Effector memory CD8-positive, alpha-beta T cell (primary cell): ENCODE measurements at regions not wholly inside any gene's neighbourhood (a gene's known extent, or its start where the extent isn't known, plus 50 kb on each side); places are given as distances from the start of the nearest gene placed in this dataset.
"Not testable (repeated sequence)": the region's sequence is repeated elsewhere in the genome, so short reads cannot be mapped to it uniquely, and the experiment has no call there.

Experiments used
- ATAC-seq: fragments of 150-1000 bp; cut with Tn5 transposase; replicated peaks from 2 replicates; pipeline ENCODE4 v1.10.0; 2021; ENCODE audit warnings: mild to moderate bottlenecking, moderate library complexity
- DNase-seq, 3 experiments: peaks; one replicate each; pipeline ENCODE4 v3.0.0; 2021
- H3K27ac Mint-ChIP-seq, 2 donors: one replicate each; pipeline ENCODE4 v1.8.0; 2022; ENCODE audit warnings: mild to moderate bottlenecking in 2 of 2, mixed read lengths in 2 of 2, moderate library complexity in 2 of 2
- H3K27me3 Mint-ChIP-seq, 2 donors: one replicate each; pipeline ENCODE4 v1.8.0; 2022; ENCODE audit warnings: mixed read lengths in 2 of 2
- H3K36me3 Mint-ChIP-seq: one replicate; pipeline ENCODE4 v1.8.0; 2022; ENCODE audit warnings: mild to moderate bottlenecking, moderate library complexity, mixed read lengths; ENCODE audit not compliant: insufficient read depth
- H3K4me1 Mint-ChIP-seq, 2 donors: one replicate each; pipeline ENCODE4 v1.8.0; 2022; ENCODE audit warnings: low read depth in 2 of 2, mixed read lengths in 2 of 2
- H3K4me3 Mint-ChIP-seq, 2 donors: one replicate each; pipeline ENCODE4 v1.8.0; 2022; ENCODE audit warnings: mild to moderate bottlenecking in 2 of 2, mixed read lengths in 2 of 2, moderate library complexity in 2 of 2
- H3K9me3 Mint-ChIP-seq, 2 donors: one replicate each; pipeline ENCODE4 v1.8.0; 2022; ENCODE audit warnings: mixed read lengths in 2 of 2

DNA sequence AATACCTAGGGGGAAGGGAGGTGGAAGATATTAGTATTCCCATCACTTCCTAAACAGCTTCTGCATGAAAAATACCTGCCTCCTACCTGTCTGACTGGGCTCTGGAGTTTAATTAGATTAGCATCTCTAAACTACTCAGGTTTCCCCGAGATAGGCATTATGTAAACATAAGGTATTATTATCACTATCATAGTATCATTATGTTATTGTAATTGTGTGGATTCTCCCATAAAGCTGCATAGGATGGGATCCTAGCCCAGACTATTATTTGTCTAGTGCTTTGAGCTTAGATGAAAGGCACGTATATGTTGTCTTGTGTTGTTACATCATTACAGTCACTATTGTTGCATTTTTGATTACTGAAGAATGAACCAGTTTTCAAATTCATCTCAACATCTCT is 115.2 kb upstream of the SOX21 start:
- H3K4me1 Mint-ChIP-seq = no peaks in the 10 kb centered on the region
- no peaks in the 10 kb centered on the region for H3K36me3 Mint-ChIP-seq
- no peak for ATAC-seq
- H3K9me3 Mint-ChIP-seq = no peaks in the 10 kb centered on the region
- no peak for DNase-seq
- peaks cover 12 to 17% of the 10 kb centered on the region in 2 donors for H3K27me3 Mint-ChIP-seq
- H3K27ac Mint-ChIP-seq = no peak overlapping the region
- H3K4me3 Mint-ChIP-seq = no peak overlapping the region

DNA sequence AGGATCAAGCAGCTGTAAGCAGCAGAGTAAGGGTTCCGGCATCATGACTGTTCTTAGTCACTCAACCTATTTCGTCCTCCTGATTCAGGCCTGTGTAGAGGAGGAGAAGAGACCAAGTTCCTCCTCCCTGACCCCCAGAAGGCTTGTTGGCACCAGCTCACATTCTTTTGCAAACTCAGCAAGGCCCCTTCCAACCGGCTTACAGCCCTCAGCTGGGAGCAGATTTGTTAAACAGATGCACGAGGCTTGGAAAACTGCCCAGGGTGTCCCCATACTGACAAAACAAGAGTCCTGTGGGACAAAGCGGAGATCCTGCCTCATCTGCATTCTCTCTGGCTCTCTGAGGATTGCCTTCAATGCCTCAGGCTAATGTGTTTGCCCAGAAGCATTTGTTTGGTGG is 113.2 kb upstream of the SOX21 start:
- Mint-ChIP-seq H3K4me1 (no peaks in the 10 kb centered on the region), H3K27me3 (peaks cover 8 to 12% of the 10 kb centered on the region in 2 donors), H3K9me3 (no peaks in the 10 kb centered on the region), H3K4me3 (no peak overlapping the region), H3K36me3 (no peaks in the 10 kb centered on the region), H3K27ac (no peak overlapping the region)
- ATAC-seq = no peak
- no peak for DNase-seq

DNA sequence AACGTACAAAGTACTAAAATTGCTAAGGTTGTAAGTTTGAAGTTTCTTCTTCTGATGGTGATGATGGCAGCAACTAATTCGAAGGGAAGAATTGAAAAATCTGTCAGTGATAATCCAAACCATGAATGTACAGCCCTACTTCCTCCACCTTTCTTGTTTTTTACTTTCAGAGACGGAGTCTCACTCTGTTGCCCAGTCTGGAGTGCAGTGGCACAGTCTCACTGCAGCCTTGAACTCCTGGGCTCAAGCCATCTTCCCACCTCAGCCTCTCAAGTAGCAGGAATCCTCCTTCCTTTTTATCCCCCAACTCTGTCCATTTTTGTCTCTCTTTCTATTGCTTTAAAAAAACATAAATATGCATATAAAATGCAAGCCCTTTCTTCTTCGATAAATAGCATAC is 112.3 kb upstream of the SOX21 start:
- H3K27ac Mint-ChIP-seq = no peak overlapping the region
- H3K4me3 Mint-ChIP-seq = no peak overlapping the region
- no peaks in the 10 kb centered on the region for H3K36me3 Mint-ChIP-seq

DNA sequence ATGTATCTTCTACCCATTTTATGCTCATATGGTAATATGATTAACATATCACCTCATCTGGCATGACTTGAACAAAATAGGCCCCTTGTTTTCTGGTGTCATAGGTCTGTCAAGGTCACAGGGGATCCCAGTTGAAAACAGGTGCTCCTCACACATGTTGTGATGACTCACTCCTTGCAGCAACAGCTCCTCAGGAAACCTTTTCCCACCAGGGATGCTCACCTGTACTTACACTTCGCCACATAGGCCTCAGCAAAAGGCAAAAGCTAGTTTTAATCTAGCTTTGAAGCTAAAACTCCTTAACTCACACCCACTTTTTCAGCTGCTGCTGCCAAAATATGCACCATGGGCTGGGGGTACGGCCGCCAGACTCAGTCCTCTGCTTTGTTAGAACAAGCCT is 110.0 kb upstream of the SOX21 start:
- H3K36me3 Mint-ChIP-seq = no peaks in the 10 kb centered on the region
- no peaks in the 10 kb centered on the region for H3K4me1 Mint-ChIP-seq
- H3K4me3 Mint-ChIP-seq = no peak overlapping the region
- DNase-seq = no peak
- no peak overlapping the region for H3K27ac Mint-ChIP-seq
- H3K27me3 Mint-ChIP-seq = no peaks in the 10 kb centered on the region
- no peak for ATAC-seq
- no peaks in the 10 kb centered on the region for H3K9me3 Mint-ChIP-seq

More for the DNA sequence above, 112.3 kb upstream of the SOX21 start:
- Mint-ChIP-seq H3K27me3 (peaks cover 8 to 12% of the 10 kb centered on the region in 2 donors), H3K4me1 (no peaks in the 10 kb centered on the region), H3K9me3 (no peaks in the 10 kb centered on the region)
- DNase-seq (no peak), ATAC-seq (no peak)

DNA sequence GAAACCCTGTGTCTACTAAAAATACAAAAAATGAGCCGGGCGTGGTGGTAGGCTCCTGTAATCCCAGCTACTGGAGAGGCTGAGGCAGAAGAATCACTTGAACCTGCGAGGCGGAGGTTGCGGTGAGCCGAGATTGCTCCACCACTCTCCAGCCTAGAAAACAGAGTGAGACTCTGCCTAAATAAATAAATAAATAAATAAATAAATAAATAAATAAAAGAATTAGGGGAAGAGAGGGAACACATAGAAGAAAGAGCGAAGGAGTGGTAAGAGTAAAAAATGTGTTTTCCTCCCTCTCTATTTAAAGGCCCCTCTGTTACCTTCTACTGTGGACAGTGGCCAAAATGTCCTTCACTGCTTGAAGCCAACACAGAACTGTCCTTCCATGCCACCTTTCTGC is 103.9 kb upstream of the SOX21 start:
- no peak for ATAC-seq
- Mint-ChIP-seq H3K9me3 (peaks cover 0 to 4% of the 10 kb centered on the region in 2 donors), H3K4me1 (no peaks in the 10 kb centered on the region)

DNA sequence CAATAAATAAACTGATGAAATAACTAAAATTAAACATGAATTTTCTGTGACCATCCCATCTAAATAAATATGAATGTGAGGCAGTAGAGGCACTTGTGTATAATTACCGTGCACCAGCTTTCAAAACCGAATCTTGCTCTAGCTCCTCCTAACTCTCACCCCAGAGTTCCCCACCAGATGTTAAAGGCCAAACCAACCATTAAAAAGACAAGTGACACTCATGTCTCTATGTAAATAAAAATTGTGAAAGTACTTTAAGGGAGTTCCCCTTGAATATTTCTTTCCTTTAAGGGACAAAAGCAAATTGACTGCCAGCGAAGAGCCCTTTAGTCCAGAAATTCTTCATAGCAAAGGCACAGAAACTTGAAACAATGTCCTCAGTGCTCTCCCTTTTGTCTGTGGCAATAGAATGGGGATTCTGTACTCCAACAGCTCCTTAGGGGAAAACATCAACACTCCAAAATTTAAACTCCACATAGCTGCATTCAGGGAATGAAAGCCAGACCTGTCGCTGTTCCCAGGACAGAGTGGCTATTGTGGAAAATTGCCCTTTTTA is 101.7 kb upstream of the SOX21 start:
- DNase-seq = no peak
- no peak overlapping the region for H3K4me3 Mint-ChIP-seq
- no peak for ATAC-seq
- H3K9me3 Mint-ChIP-seq = peaks cover 0 to 4% of the 10 kb centered on the region in 2 donors
- H3K4me1 Mint-ChIP-seq = no peaks in the 10 kb centered on the region
- no peak overlapping the region for H3K27ac Mint-ChIP-seq
- no peaks in the 10 kb centered on the region for H3K36me3 Mint-ChIP-seq
- peaks cover 0 to 6% of the 10 kb centered on the region in 2 donors for H3K27me3 Mint-ChIP-seq

More for the DNA sequence above, 103.9 kb upstream of the SOX21 start:
- no peak overlapping the region for H3K4me3 Mint-ChIP-seq
- peaks cover 0 to 4% of the 10 kb centered on the region in 2 donors for H3K27me3 Mint-ChIP-seq
- H3K36me3 Mint-ChIP-seq = no peaks in the 10 kb centered on the region
- H3K27ac Mint-ChIP-seq = no peak overlapping the region
- DNase-seq = no peak

DNA sequence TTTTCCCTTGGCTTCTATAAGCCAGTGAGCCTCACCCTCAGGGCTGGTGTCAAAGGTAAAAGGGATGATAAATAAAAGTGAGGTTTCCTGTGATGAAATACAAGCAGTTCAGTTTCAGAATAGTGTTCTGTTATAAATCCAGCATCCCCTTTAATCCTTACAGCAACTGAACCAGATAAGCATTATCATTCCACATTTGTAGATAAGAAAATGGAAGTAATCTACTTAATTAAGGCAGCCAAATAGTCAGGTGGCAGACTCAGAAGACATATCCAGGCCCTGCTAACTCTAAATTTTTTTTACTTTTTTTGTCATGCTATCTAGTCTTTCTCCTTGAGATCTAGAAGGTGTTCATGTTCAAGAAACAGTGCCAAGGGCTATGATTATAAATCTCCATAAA is 99.4 kb upstream of the SOX21 start:
- DNase-seq (no peak), ATAC-seq (no peak)
- Mint-ChIP-seq H3K4me3 (no peak overlapping the region), H3K27me3 (peaks cover 0 to 6% of the 10 kb centered on the region in 2 donors), H3K9me3 (peaks cover 0 to 4% of the 10 kb centered on the region in 2 donors), H3K27ac (no peak overlapping the region), H3K36me3 (no peaks in the 10 kb centered on the region), H3K4me1 (no peaks in the 10 kb centered on the region)

DNA sequence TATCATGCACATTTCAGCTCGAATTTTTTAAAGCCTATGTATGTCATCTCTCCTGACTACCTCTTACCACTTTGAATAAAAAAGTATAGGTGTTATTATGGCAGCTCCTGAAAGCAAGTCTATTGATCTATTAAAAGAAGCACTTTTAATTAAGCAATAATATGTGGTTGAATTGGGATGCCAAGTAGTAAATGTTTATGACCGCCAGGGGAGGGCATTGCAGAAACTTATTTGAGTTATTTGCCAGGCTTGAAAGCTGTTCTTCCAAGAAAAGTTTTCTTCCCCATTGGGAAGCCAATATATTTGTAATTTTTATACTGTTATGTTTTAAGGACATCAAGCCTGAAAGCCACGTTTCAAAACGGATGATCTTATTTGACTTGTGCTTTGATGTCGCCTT is 88.1 kb upstream of the SOX21 start:
- Mint-ChIP-seq H3K4me3 (no peak overlapping the region), H3K36me3 (peaks cover 3% of the 10 kb centered on the region), H3K27me3 (peaks cover 0 to 10% of the 10 kb centered on the region in 2 donors), H3K9me3 (peaks cover 0 to 3% of the 10 kb centered on the region in 2 donors), H3K4me1 (no peaks in the 10 kb centered on the region), H3K27ac (no peak overlapping the region)
- ATAC-seq = no peak
- DNase-seq = no peak

DNA sequence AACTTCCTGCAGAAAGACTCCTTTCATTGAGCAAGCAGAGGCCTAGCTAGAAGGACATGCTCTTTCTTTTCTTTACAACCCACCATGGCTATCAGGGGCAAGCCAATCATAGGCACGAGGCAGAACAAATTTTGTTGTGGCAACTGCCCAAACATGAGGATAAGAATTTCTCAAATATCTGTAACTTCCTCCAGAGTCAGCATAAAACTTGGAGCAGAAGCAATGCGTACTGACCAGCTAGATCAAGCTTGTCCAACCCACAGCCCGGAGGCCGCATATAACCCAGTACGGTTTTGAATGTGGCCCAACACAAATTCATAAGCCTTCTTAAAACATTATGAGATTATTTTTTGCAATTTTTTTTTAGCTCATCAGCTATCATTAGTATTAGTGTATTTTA is 87.0 kb upstream of the SOX21 start:
- no peak for DNase-seq
- Mint-ChIP-seq H3K4me1 (no peaks in the 10 kb centered on the region), H3K9me3 (peaks cover 0 to 3% of the 10 kb centered on the region in 2 donors), H3K27ac (no peak overlapping the region), H3K4me3 (no peak overlapping the region), H3K36me3 (peaks cover 3% of the 10 kb centered on the region), H3K27me3 (peaks cover 0 to 8% of the 10 kb centered on the region in 2 donors)
- no peak for ATAC-seq

DNA sequence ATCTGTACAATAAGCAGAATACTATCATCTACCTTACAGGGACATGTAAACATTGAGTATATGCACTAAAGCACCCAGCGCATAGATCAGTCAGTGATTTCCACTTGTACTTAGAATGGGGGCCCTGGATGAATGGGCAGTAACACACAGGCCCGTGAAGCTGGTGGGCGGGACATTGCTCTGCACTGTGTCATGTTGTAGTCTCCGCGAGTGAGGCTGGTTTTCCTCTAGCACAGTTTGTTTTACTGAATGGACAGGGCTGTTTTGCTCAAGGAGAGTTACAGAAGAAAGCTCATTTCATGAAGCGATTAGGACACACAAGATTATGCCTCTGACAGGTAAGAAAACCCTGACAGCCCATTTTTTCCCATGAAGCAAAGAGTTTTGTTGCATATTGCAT is 86.4 kb upstream of the SOX21 start:
- no peak overlapping the region for H3K4me3 Mint-ChIP-seq
- DNase-seq (no peak), ATAC-seq (no peak)
- H3K36me3 Mint-ChIP-seq = peaks cover 3% of the 10 kb centered on the region
- H3K9me3 Mint-ChIP-seq = peaks cover 0 to under 1% of the 10 kb centered on the region in 2 donors
- H3K4me1 Mint-ChIP-seq = no peaks in the 10 kb centered on the region
- peaks cover 0 to 2% of the 10 kb centered on the region in 2 donors for H3K27me3 Mint-ChIP-seq
- H3K27ac Mint-ChIP-seq = no peak overlapping the region

DNA sequence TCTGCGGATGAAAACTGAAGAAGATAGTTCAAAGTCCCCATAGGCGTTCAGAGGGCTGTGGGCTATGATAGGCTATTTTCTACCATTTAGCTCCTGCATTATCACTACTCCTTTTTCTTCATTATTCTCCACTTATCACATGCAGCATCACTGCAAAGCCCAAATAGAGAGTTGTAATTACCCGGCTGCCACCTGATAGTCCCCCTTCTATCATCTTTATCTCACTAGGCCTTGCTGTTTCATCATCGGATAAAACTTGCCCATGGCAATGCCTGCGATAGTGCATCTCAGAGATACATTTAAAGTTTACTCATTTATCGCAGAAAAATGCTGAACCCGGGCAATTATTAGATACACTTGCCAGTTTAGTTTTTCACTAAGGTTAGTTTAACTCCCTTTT is 82.9 kb upstream of the SOX21 start:
- DNase-seq (no peak), ATAC-seq (no peak)
- Mint-ChIP-seq H3K27ac (no peak overlapping the region), H3K4me3 (no peak overlapping the region), H3K36me3 (peaks cover 3% of the 10 kb centered on the region), H3K4me1 (no peaks in the 10 kb centered on the region), H3K9me3 (no peaks in the 10 kb centered on the region), H3K27me3 (no peaks in the 10 kb centered on the region)

DNA sequence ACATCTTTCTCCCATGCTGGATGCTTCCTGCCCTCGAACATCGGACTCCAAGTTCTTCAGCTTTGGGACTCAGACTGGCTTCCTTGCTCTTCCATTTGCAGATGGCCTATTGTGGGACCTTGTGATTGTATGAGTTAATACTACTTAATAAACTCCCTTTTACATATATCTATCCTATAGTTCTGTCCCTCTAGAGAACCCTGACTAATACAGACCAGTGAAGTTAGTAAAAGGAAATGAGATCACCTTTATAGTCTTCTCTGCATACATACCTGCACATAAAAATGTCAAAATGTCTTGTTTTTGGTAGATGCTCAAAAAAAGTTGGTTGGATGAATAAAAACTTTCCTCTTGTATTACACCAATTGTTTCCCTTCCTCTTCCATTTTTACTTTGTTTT is 73.9 kb upstream of the SOX21 start:
- H3K4me1 Mint-ChIP-seq, H3K27ac Mint-ChIP-seq, DNase-seq, H3K27me3 Mint-ChIP-seq, H3K4me3 Mint-ChIP-seq, H3K36me3 Mint-ChIP-seq, H3K9me3 Mint-ChIP-seq, ATAC-seq: not testable (repeated sequence)

DNA sequence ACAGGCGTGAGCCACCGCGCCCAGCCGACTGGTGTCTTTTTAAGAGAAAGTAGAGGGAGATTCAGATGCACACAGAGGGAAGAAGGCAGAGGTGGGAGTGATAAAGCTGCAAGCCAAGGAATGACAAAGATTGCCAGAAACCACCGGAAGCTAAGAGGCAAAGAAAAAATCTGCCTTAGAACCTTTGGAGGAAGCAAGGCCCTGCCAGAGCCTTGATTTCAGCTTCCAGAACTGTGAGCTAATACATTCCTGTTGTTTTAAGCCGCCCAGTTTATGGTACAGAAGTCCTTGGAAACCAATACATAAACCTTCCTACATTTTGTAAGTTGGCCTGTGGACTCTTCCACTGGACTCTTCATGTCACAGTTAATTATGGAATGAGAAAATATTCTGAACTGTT is 71.7 kb upstream of the SOX21 start:
- ATAC-seq = no peak
- Mint-ChIP-seq H3K27ac (no peak overlapping the region), H3K36me3 (no peaks in the 10 kb centered on the region), H3K4me1 (no peaks in the 10 kb centered on the region), H3K9me3 (peaks cover 6 to 8% of the 10 kb centered on the region in 2 donors), H3K4me3 (no peak overlapping the region), H3K27me3 (peaks cover 0 to 9% of the 10 kb centered on the region in 2 donors)
- DNase-seq = no peak

DNA sequence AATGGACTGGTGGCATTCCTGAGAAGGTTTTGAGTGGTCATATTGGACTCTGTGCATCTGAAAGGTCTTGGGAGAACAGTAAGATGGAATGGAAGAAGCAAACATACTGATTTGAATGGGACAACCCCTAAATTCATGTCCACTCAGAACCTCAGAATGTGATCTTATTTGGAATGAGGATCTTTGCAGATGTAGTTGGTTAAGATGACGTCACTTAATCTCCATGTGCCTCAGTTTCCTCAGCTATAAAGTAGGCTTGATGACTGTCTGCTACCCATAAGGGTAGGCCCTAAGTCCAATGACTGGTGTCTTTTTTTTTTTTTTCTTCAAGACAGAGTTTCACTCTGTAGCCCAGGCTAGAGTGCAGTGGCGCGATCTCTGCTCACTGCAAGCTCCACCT is 71.1 kb upstream of the SOX21 start:
- no peak overlapping the region for H3K4me3 Mint-ChIP-seq
- ATAC-seq = no peak
- H3K27me3 Mint-ChIP-seq = peaks cover 0 to 7% of the 10 kb centered on the region in 2 donors

DNA sequence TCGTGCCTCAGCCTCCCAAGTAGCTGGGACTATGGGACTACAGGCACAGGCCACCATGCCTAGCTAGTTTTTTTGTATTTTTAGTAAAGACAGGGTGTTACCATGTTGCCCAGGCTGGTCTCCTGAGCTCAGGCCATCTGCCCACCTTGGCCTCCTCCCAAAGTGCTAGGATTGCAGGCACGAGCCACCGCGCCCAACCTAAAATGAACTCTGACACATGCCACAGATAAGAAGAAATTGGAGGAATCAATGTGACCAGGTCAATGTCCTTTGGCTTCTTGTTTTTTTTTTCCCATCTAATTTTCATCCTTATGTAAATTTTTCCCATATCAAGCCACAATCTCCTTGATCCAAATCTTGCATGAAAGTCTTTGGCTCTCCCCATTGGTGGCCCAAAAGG is 68.1 kb upstream of the SOX21 start:
- ATAC-seq = no peak
- no peaks in the 10 kb centered on the region for H3K36me3 Mint-ChIP-seq
- no peaks in the 10 kb centered on the region for H3K4me1 Mint-ChIP-seq
- no peak overlapping the region for H3K27ac Mint-ChIP-seq
- peaks cover 6% of the 10 kb centered on the region in 2 donors for H3K9me3 Mint-ChIP-seq
- peaks cover 0 to 9% of the 10 kb centered on the region in 2 donors for H3K27me3 Mint-ChIP-seq
- no peak for DNase-seq
- H3K4me3 Mint-ChIP-seq = no peak overlapping the region

More for the DNA sequence above, 71.1 kb upstream of the SOX21 start:
- Mint-ChIP-seq H3K9me3 (peaks cover 6 to 8% of the 10 kb centered on the region in 2 donors), H3K27ac (no peak overlapping the region), H3K36me3 (no peaks in the 10 kb centered on the region), H3K4me1 (no peaks in the 10 kb centered on the region)
- DNase-seq = no peak
